A549 (cell line): ENCODE measurements at regions not wholly inside any gene's neighbourhood (a gene's known extent, or its start where the extent isn't known, plus 50 kb on each side); places are given as distances from the start of the nearest gene placed in this dataset.

Source experiments
- ATAC-seq, 2 experiments: fragments of 200-7000 bp in 1 of 2; fragments of >200 bp in 1 of 2; cut with Nextera tagmentation in 1 of 2; cut with Tn5 transposase in 1 of 2; 3 replicates each; pipeline versions ENCODE4 v1.8.0 to v1.9.1; 2018 to 2020; ENCODE audit warnings: mild to moderate bottlenecking in 1 of 2, moderate library complexity in 1 of 2
- CTCF ChIA-PET: fragments of 300-600 bp; sonication (Branson Sonifier 250); formaldehyde crosslinking; extraction: SDS; loops from one replicate; lab custom pipeline; 2021; ENCODE audit warnings: antibody characterized with exemption, inconsistent platforms; lab: Yijun Ruan, JAX
- POLR2A ChIA-PET: fragments of 350-600 bp; formaldehyde crosslinking; extraction: SDS; loops from one replicate; lab custom pipeline; 2021; ENCODE audit warnings: antibody characterized with exemption, inconsistent platforms; lab: Yijun Ruan, JAX
- DNase-seq, 2 experiments: peaks; one replicate each; pipeline versions ENCODE4 v3.0.0 to v3.0.0-alpha.2; 2011 to 2016; ENCODE audit warnings: low read depth in 1 of 2, low spot score in 1 of 2
- FAIRE-seq: peaks from 2 replicates; lab custom pipeline; 2011; peaks lifted over from hg19 to GRCh38; lab: Jason Lieb, UNC
- H3K27ac ChIP-seq, 2 experiments: fragments of >200 bp; sonication (Bioruptor Twin); formaldehyde crosslinking; 3 replicates each; pipeline ENCODE4 v1.5.1; 2016 to 2017
- H3K4me1 ChIP-seq: fragments of >200 bp; sonication (Bioruptor Twin); formaldehyde crosslinking; 3 replicates; pipeline ENCODE4 v1.6.1; 2016
- H3K4me2 ChIP-seq: fragments of >200 bp; sonication (Bioruptor Twin); formaldehyde crosslinking; 3 replicates; pipeline ENCODE4 v1.6.1; 2016
- H3K4me3 ChIP-seq: fragments of >200 bp; sonication (Bioruptor Twin); formaldehyde crosslinking; 3 replicates; pipeline ENCODE4 v1.5.1; 2016
- H3K9me3 ChIP-seq: fragments of >200 bp; sonication (Bioruptor Twin); formaldehyde crosslinking; 3 replicates; pipeline ENCODE4 v1.6.1; 2016
- CBX8 ChIP-seq: fragments of 200-600 bp; sonication (generic); IDR thresholded peaks from 2 replicates; pipeline ENCODE4 v1.6.1; 2016
- CHD2 ChIP-seq: fragments of 150-350 bp; IDR thresholded peaks from 2 replicates; pipeline ENCODE4 v1.6.1; 2014; ENCODE audit warnings: low read length; ENCODE audit not compliant: partially characterized antibody
- CHD4 ChIP-seq: fragments of 200-600 bp; sonication (generic); IDR thresholded peaks from 2 replicates; pipeline ENCODE4 v1.6.1; 2016; ENCODE audit warnings: antibody characterized with exemption, mild to moderate bottlenecking, borderline replicate concordance
- EHF ChIP-seq: fragments of 250-450 bp; sonication (Bioruptor Pico); IDR thresholded peaks from 2 replicates; pipeline ENCODE4 v1.5.0; 2020; ENCODE audit warnings: mild to moderate bottlenecking
- EHMT2 ChIP-seq: fragments of 200-600 bp; sonication (generic); IDR thresholded peaks from 2 replicates; pipeline ENCODE4 v1.6.1; 2016; ENCODE audit warnings: antibody characterized with exemption, low read depth, mild to moderate bottlenecking, moderate library complexity
- ELK1 ChIP-seq: fragments of 150-350 bp; IDR thresholded peaks from 2 replicates; pipeline ENCODE4 v1.6.1; 2014; ENCODE audit warnings: low read depth, mild to moderate bottlenecking, low read length
- EP300 ChIP-seq, 2 experiments: fragments of >200 bp; sonication (Bioruptor Twin); formaldehyde crosslinking; IDR thresholded peaks; 2 replicates in 1 of 2; 3 replicates in 1 of 2; pipeline ENCODE4 v1.6.1; 2016 to 2017
- ESRRA ChIP-seq: fragments of 150-350 bp; IDR thresholded peaks from 2 replicates; pipeline ENCODE4 v1.6.1; 2014; ENCODE audit warnings: mild to moderate bottlenecking, low read length, borderline replicate concordance
- FOSL2 ChIP-seq, 2 experiments: fragments of 450-650 bp in 1 of 2; fragments of >200 bp in 1 of 2; sonication (Bioruptor Twin) in 1 of 2; formaldehyde crosslinking; IDR thresholded peaks; 2 replicates each; pipeline versions ENCODE4 v1.5.0 to v1.6.1; 2016 to 2020; ENCODE audit warnings: mild to moderate bottlenecking in 1 of 2, moderate library complexity in 1 of 2
- GATA3 ChIP-seq: IDR thresholded peaks from 2 replicates; pipeline ENCODE4 v1.6.1; 2012; ENCODE audit warnings: borderline replicate concordance
- HES2 ChIP-seq: fragments of >200 bp; sonication (Bioruptor Twin); formaldehyde crosslinking; IDR thresholded peaks from 2 replicates; pipeline ENCODE4 v1.6.1; 2016
- HEYL ChIP-seq: fragments of 250-450 bp; sonication (Bioruptor Pico); IDR thresholded peaks from 2 replicates; pipeline ENCODE4 v1.8.0; 2021; ENCODE audit warnings: mild to moderate bottlenecking, moderate library complexity
- JUN ChIP-seq, 2 experiments: fragments of >200 bp; sonication (Bioruptor Twin); formaldehyde crosslinking; IDR thresholded peaks; 2 replicates in 1 of 2; 3 replicates in 1 of 2; pipeline ENCODE4 v1.6.1; 2016 to 2017
- MYC ChIP-seq: IDR thresholded peaks from 2 replicates; pipeline ENCODE4 v1.6.1; 2012; ENCODE audit warnings: mild to moderate bottlenecking, inconsistent platforms, low read length, improper control_type of control experiment, borderline replicate concordance
- NFE2L2 ChIP-seq: fragments of 150-350 bp; conservative IDR thresholded peaks from 2 replicates; pipeline ENCODE4 v1.6.1; 2014; ENCODE audit warnings: low read length
- RNF2 ChIP-seq: fragments of 200-600 bp; sonication (generic); IDR thresholded peaks from 2 replicates; pipeline ENCODE4 v1.6.1; 2016; ENCODE audit warnings: low read depth, mild to moderate bottlenecking, antibody characterized with exemption, moderate library complexity, borderline replicate concordance
- SMC3 ChIP-seq: fragments of >200 bp; sonication (Bioruptor Twin); formaldehyde crosslinking; IDR thresholded peaks from 3 replicates; pipeline ENCODE4 v1.6.1; 2018; ENCODE audit warnings: inconsistent platforms
- SREBF2 ChIP-seq: fragments of 450-650 bp; IDR thresholded peaks from 2 replicates; pipeline ENCODE4 v1.6.1; 2014; ENCODE audit warnings: mild to moderate bottlenecking, moderate library complexity
- TFCP2L1 ChIP-seq: fragments of 250-450 bp; sonication (Bioruptor Pico); IDR thresholded peaks from 2 replicates; pipeline ENCODE4 v1.5.0; 2021; ENCODE audit warnings: mild to moderate bottlenecking
- USF2 ChIP-seq: fragments of 450-650 bp; IDR thresholded peaks from 2 replicates; pipeline ENCODE4 v1.6.1; 2014; ENCODE audit warnings: antibody characterized with exemption
- ZFP36 ChIP-seq: fragments of 450-650 bp; IDR thresholded peaks from 2 replicates; pipeline ENCODE4 v1.6.1; 2014; ENCODE audit warnings: borderline replicate concordance; ENCODE audit not compliant: partially characterized antibody
- WGBS: methylation state at CpG from one replicate; pipeline ENCODE4 v1.1.6; 2017; ENCODE audit errors: missing lambda C conversion rate; 5-methylcytosine and 5-hydroxymethylcytosine counted together

GRCh38 chr15:95446854-95447253 is 883.6 kb upstream of the NR2F2 start:
- no peak overlapping the region for H3K4me2 ChIP-seq
- DNase-seq (no peak), ATAC-seq (no peak), FAIRE-seq (no peak)
- no peaks in the 10 kb centered on the region for H3K9me3 ChIP-seq
- no peak overlapping the region for H3K4me3 ChIP-seq
- ChIA-PET POLR2A (no interaction called here), CTCF (no interaction called here)
- H3K27ac ChIP-seq, result no peak overlapping the region
- TF ChIP-seq EHF, result no peak
- TF ChIP-seq SMC3, result no peak
- no peak for TF ChIP-seq GATA3
- no peak for TF ChIP-seq CHD2
- TF ChIP-seq EP300 (IDR thresholded peaks at IDR 0.05), result no peak
- H3K4me1 ChIP-seq, result no peaks in the 10 kb centered on the region
- 29% methylated on average over 2 of the region's 2 CpGs for WGBS

GRCh38 chr15:95447486-95447885 is 883.0 kb upstream of the NR2F2 start:
- FAIRE-seq, result no peak
- TF ChIP-seq SREBF2 (no peak), ESRRA (no peak), GATA3 (no peak), ELK1 (no peak), NFE2L2 (no peak), HES2 (no peak), EHF (no peak), FOSL2 (IDR thresholded peaks at IDR 0.05) (no peak), FOSL2 (CRISPR knock-in tag; IDR thresholded peaks at IDR 0.05) (no peak), ZFP36 (no peak)
- WGBS, result 54% methylated on average over 4 of the region's 4 CpGs

GRCh38 chr15:95448531-95449229 is 881.8 kb upstream of the NR2F2 start:
- H3K4me2 ChIP-seq, result no peak overlapping the region
- ATAC-seq (no peak), DNase-seq (no peak)

More at GRCh38 chr15:95447486-95447885, 883.0 kb upstream of the NR2F2 start:
- DNase-seq, result no peak
- no peak overlapping the region for H3K4me2 ChIP-seq
- ChIA-PET CTCF (no interaction called here), POLR2A (no interaction called here)
- no peaks in the 10 kb centered on the region for H3K4me1 ChIP-seq
- no peak for ATAC-seq
- H3K9me3 ChIP-seq, result no peaks in the 10 kb centered on the region
- no peak overlapping the region for H3K27ac ChIP-seq
- H3K4me3 ChIP-seq, result no peak overlapping the region

GRCh38 chr15:95449230-95449628 is 881.3 kb upstream of the NR2F2 start:
- CTCF ChIA-PET, result no interaction called here
- 31% methylated on average over 2 of the region's 2 CpGs for whole genome bisulfite sequencing
- ATAC-seq, result no peak
- POLR2A ChIA-PET, result no interaction called here
- Histone ChIP-seq H3K4me3 (no peak overlapping the region), H3K9me3 (no peaks in the 10 kb centered on the region), H3K4me2 (no peak overlapping the region), H3K4me1 (no peaks in the 10 kb centered on the region), H3K27ac (no peak overlapping the region)
- no peak for DNase-seq
- TF ChIP-seq RNF2, result no peak
- TF ChIP-seq HEYL (CRISPR knock-in tag), result no peak
- FAIRE-seq, result no peak

More at GRCh38 chr15:95448531-95449229, 881.8 kb upstream of the NR2F2 start:
- ChIA-PET POLR2A (no interaction called here), CTCF (no interaction called here)
- Histone ChIP-seq H3K9me3 (no peaks in the 10 kb centered on the region), H3K4me1 (no peaks in the 10 kb centered on the region), H3K27ac (no peak overlapping the region), H3K4me3 (no peak overlapping the region)
- no peak for TF ChIP-seq MYC
- no peak for FAIRE-seq
- WGBS, result 44% methylated on average over 2 of the region's 2 CpGs

- no peak for FAIRE-seq
Measured at GRCh38 chr15:95450413-95450812, 880.1 kb upstream of the NR2F2 start.

More at GRCh38 chr15:95450413-95450812, 880.1 kb upstream of the NR2F2 start:
- 9% methylated on average over 1 of the region's 1 CpG for WGBS
- no peak overlapping the region for H3K4me2 ChIP-seq
- ATAC-seq, result no peak
- H3K4me3 ChIP-seq, result no peak overlapping the region
- H3K27ac ChIP-seq, result no peak overlapping the region
- H3K4me1 ChIP-seq, result no peaks in the 10 kb centered on the region
- ChIA-PET CTCF (no interaction called here), POLR2A (no interaction called here)
- no peaks in the 10 kb centered on the region for H3K9me3 ChIP-seq
- TF ChIP-seq JUN (IDR thresholded peaks at IDR 0.05), result no peak
- TF ChIP-seq EHMT2, result no peak
- TF ChIP-seq FOSL2 (IDR thresholded peaks at IDR 0.05), result no peak
- no peak for TF ChIP-seq FOSL2 (CRISPR knock-in tag; IDR thresholded peaks at IDR 0.05)
- TF ChIP-seq ELK1, result no peak
- TF ChIP-seq USF2, result no peak
- TF ChIP-seq TFCP2L1 (CRISPR knock-in tag), result no peak
- no peak for TF ChIP-seq NFE2L2
- TF ChIP-seq CBX8, result no peak
- no peak for TF ChIP-seq SMC3
- no peak for TF ChIP-seq CHD4
- no peak for DNase-seq
